ENCODE measurements at regions not wholly inside any gene's neighbourhood (a gene's known extent, or its start where the extent isn't known, plus 50 kb on each side); places are given as distances from the start of the nearest gene placed in this dataset.

GRCh38 chr12:60162988-60163720 lies 567.3 kb downstream of the SLC16A7 start (continued):
- TF ChIP-seq CHD7 (IDR thresholded peaks at IDR 0.05; ENCODE audit: insufficient replicate concordance, low read length) = no peak
- no peak for TF ChIP-seq CHD2 (IDR thresholded peaks at IDR 0.05; ENCODE audit: low read length)
- TF ChIP-seq FOSL1 (IDR thresholded peaks at IDR 0.05; ENCODE audit: insufficient read depth, low read depth, low read length) = no peak
- no peak for TF ChIP-seq SP2 (IDR thresholded peaks at IDR 0.05; ENCODE audit: low read length)
- no peak for TF ChIP-seq TBP (IDR thresholded peaks at IDR 0.05; ENCODE audit: low read depth, low read length)
- no peak for TF ChIP-seq YY1 (IDR thresholded peaks at IDR 0.05; ENCODE audit: low read depth, low read length)
- TF ChIP-seq BACH1 (IDR thresholded peaks at IDR 0.05; ENCODE audit: low read length) = no peak
- TF ChIP-seq JUND (IDR thresholded peaks at IDR 0.05; ENCODE audit: low read length) = no peak
- no peak for TF ChIP-seq SIN3A (conservative IDR thresholded peaks at IDR 0.05 in 1 of 2, IDR thresholded peaks at IDR 0.05 in 1 of 2; ENCODE audit: low read depth in 1 of 2, low read length in 2 of 2)
- no peak for TF ChIP-seq POU5F1 (IDR thresholded peaks at IDR 0.05; ENCODE audit: low read depth, low read length)
- TF ChIP-seq POLR2A (IDR thresholded peaks at IDR 0.05; ENCODE audit: control extremely low read depth in 1 of 2, low read depth in 2 of 2, low read length in 2 of 2) = no peak
- no peak for TF ChIP-seq CBX8 (IDR thresholded peaks at IDR 0.05; ENCODE audit: borderline replicate concordance, low read depth, low read length)
- TF ChIP-seq TEAD4 (IDR thresholded peaks at IDR 0.05; ENCODE audit: low read depth, low read length) = no peak
